Right lobe of liver (tissue), 6 donors: ENCODE measurements at regions not wholly inside any gene's neighbourhood (a gene's known extent, or its start where the extent isn't known, plus 50 kb on each side); places are given as distances from the start of the nearest gene placed in this dataset.

ENCODE experiments used
- ATAC-seq, 4 donors: fragments of 200-7000 bp; cut with Tn5 transposase; one replicate each; pipeline ENCODE4 v1.9.1; 2020; ENCODE audit warnings: mild to moderate bottlenecking in 4 of 4, moderate library complexity in 4 of 4
- DNase-seq, 3 donors: peaks; one replicate each; pipeline ENCODE4 v3.0.0-alpha.2; 2020
- H3K27ac ChIP-seq, 3 donors: fragments of 200-600 bp; one replicate each; pipeline ENCODE4 v1.8.0; 2022
- H3K27me3 ChIP-seq, 2 donors: fragments of 200-600 bp; one replicate each; pipeline ENCODE4 v1.8.0; 2022
- H3K36me3 ChIP-seq, 4 donors: fragments of 200-600 bp; sonication (generic) in 1 of 4; one replicate each; pipeline versions ENCODE4 v1.5.1 to v1.8.0; 2017 to 2022; ENCODE audit warnings: control low read depth in 1 of 4
- H3K4me1 ChIP-seq, 4 donors: fragments of 200-600 bp; sonication (generic) in 1 of 4; one replicate each; pipeline versions ENCODE4 v1.5.1 to v1.8.0; 2017 to 2022; ENCODE audit warnings: control low read depth in 1 of 4
- H3K4me3 ChIP-seq, 3 donors: fragments of 200-600 bp; one replicate each; pipeline ENCODE4 v1.8.0; 2022
- H3K9me3 ChIP-seq, 4 donors: fragments of 200-600 bp; sonication (generic) in 1 of 4; one replicate each; pipeline versions ENCODE4 v1.5.1 to v1.8.0; 2017 to 2022; ENCODE audit warnings: control low read depth in 1 of 4
- CTCF ChIP-seq, 4 donors: fragments of 200-600 bp in 3 of 4; fragments of 450-650 bp in 1 of 4; IDR thresholded peaks; one replicate each; pipeline versions ENCODE4 v1.5.1 to v1.8.0; 2016 to 2022; ENCODE audit warnings: antibody characterized with exemption in 4 of 4, mild to moderate bottlenecking in 2 of 4
- POLR2A ChIP-seq: fragments of 450-650 bp; IDR thresholded peaks from one replicate; pipeline ENCODE4 v1.6.1; 2017; ENCODE audit warnings: antibody characterized with exemption, mild to moderate bottlenecking
- WGBS: methylation state at CpG from one replicate; pipeline ENCODE4 v1.1.6; 2018; ENCODE audit warnings: low coverage, low lambda C conversion rate; ENCODE audit not compliant: insufficient coverage; ENCODE audit errors: missing lambda C conversion rate; 5-methylcytosine and 5-hydroxymethylcytosine counted together
- intact Hi-C, 2 donors: fragments of 100-400 bp; cut with DNase I; formaldehyde crosslinking; loops; one replicate each; pipeline versions ENCODE4 v1.11.2 to v1.14.1; 2022
- donor health status: DM: no; HTN: yes; CAD: no.
- donor health status: DM: no; HTN: no; CAD: no.
- donor health status: DM: no; HTN: no; CAD: no.
- donor health status: DM: no; HTN: yes; CAD: no.
- donor health status: DM: no; HTN: yes; CAD: no.

DNA sequence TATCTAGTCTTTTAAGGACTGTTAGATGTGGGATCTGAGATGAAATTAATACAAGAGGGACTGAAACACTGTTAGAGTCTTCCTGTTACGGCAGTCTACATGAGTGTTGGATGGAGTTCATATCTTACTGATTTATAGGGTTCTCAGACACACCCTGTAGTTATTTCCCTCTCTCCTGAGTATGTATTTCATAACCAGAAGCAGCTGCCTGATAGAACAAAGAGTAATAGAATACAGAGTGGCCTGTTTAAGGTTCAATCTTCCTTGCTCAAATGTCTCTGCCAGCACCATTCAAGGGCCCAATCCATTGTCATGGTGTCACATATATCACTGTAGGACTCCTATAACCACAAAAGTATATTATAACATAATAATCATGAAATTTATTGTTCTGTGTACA is 1229.1 kb upstream of the ACVR2A start:
- WGBS: 57% methylated on average over 1 of the region's 1 CpG
- ATAC-seq: no peak

GRCh38 chr2:146608490-146608889 is 1236.3 kb upstream of the ACVR2A start:
- Histone ChIP-seq H3K27me3 (no peaks in the 10 kb centered on the region), H3K36me3 (no peaks in the 10 kb centered on the region), H3K4me1 (no peaks in the 10 kb centered on the region), H3K4me3 (no peak overlapping the region), H3K27ac (no peak overlapping the region), H3K9me3 (no peaks in the 10 kb centered on the region)
- TF ChIP-seq CTCF (IDR thresholded peaks at IDR 0.05) (no peak), POLR2A (no peak)
- intact Hi-C loops: no loop called here
- 28% methylated on average over 1 of the region's 1 CpG for WGBS
- ATAC-seq (no peak), DNase-seq (no peak)

More for the DNA sequence above, 1229.1 kb upstream of the ACVR2A start:
- intact Hi-C loops: no loop called here
- no peaks in the 10 kb centered on the region for H3K27me3 ChIP-seq
- H3K4me3 ChIP-seq: no peak overlapping the region
- DNase-seq: no peak
- H3K4me1 ChIP-seq: no peaks in the 10 kb centered on the region
- TF ChIP-seq POLR2A: no peak
- no peak for TF ChIP-seq CTCF (IDR thresholded peaks at IDR 0.05)
- H3K36me3 ChIP-seq: no peaks in the 10 kb centered on the region
- H3K9me3 ChIP-seq: no peaks in the 10 kb centered on the region
- no peak overlapping the region for H3K27ac ChIP-seq

- no peaks in the 10 kb centered on the region for H3K9me3 ChIP-seq
- H3K4me3 ChIP-seq: no peak overlapping the region
- no peaks in the 10 kb centered on the region for H3K36me3 ChIP-seq
- ATAC-seq: no peak
- no peak overlapping the region for H3K27ac ChIP-seq
- WGBS: 63% methylated on average over 4 of the region's 4 CpGs
- intact Hi-C loops: no loop called here
- DNase-seq: no peak
- no peaks in the 10 kb centered on the region for H3K4me1 ChIP-seq
- no peaks in the 10 kb centered on the region for H3K27me3 ChIP-seq
- TF ChIP-seq POLR2A (no peak), CTCF (IDR thresholded peaks at IDR 0.05) (no peak)
These were observed 1240.3 kb upstream of the ACVR2A start for GRCh38 chr2:146604521-146604920.

- ATAC-seq (no peak), DNase-seq (no peak)
- Histone ChIP-seq H3K4me3 (no peak overlapping the region), H3K36me3 (no peaks in the 10 kb centered on the region), H3K4me1 (no peaks in the 10 kb centered on the region), H3K9me3 (no peaks in the 10 kb centered on the region), H3K27ac (no peak overlapping the region), H3K27me3 (no peaks in the 10 kb centered on the region)
- intact Hi-C loops: no loop called here
- no peak for TF ChIP-seq POLR2A
- no peak for TF ChIP-seq CTCF (IDR thresholded peaks at IDR 0.05)
- 35% methylated on average over 3 of the region's 3 CpGs for WGBS
These were observed 1242.0 kb upstream of the ACVR2A start for GRCh38 chr2:146602856-146603255.

- Histone ChIP-seq H3K27ac (no peak overlapping the region), H3K9me3 (no peaks in the 10 kb centered on the region), H3K36me3 (no peaks in the 10 kb centered on the region), H3K4me1 (no peaks in the 10 kb centered on the region), H3K4me3 (no peak overlapping the region), H3K27me3 (no peaks in the 10 kb centered on the region)
- no peak for TF ChIP-seq POLR2A
- no peak for TF ChIP-seq CTCF (IDR thresholded peaks at IDR 0.05)
- intact Hi-C loops: no loop called here
- no peak for DNase-seq
- no peak for ATAC-seq
These were observed 1242.4 kb upstream of the ACVR2A start for GRCh38 chr2:146602383-146602782.
